SK-N-SH treated with all-trans-retinoic acid at 6 μM for 48 hours (cell line): ENCODE measurements at regions not wholly inside any gene's neighbourhood (a gene's known extent, or its start where the extent isn't known, plus 50 kb on each side); places are given as distances from the start of the nearest gene placed in this dataset.

Source experiments
- ATAC-seq: fragments of 200-7000 bp; cut with Tn5 transposase; 3 replicates; pipeline ENCODE4 v1.9.1; 2020; ENCODE audit warnings: mild to moderate bottlenecking, moderate library complexity
- BACH2 ChIP-seq: fragments of 250-450 bp; sonication (Bioruptor Pico); IDR thresholded peaks from 2 replicates; pipeline ENCODE4 v1.9.0; 2021; ENCODE audit warnings: mild to moderate bottlenecking, borderline replicate concordance
- ESRRG ChIP-seq: fragments of 250-450 bp; sonication (Bioruptor Pico); IDR thresholded peaks from 2 replicates; pipeline ENCODE4 v1.6.1; 2021; ENCODE audit warnings: mild to moderate bottlenecking
- GLIS3 ChIP-seq: fragments of 250-450 bp; sonication (Bioruptor Pico); IDR thresholded peaks from 2 replicates; pipeline ENCODE4 v1.5.0; 2020; ENCODE audit warnings: mild to moderate bottlenecking, moderate library complexity
- ISL1 ChIP-seq: fragments of 250-450 bp; sonication (Bioruptor Pico); IDR thresholded peaks from 2 replicates; pipeline ENCODE4 v2.1.2; 2022; ENCODE audit warnings: mild to moderate bottlenecking, moderate library complexity
- OSR1 ChIP-seq: fragments of 250-450 bp; sonication (Bioruptor Pico); IDR thresholded peaks from 2 replicates; pipeline ENCODE4 v1.8.0; 2022; ENCODE audit warnings: moderate library complexity, mild to moderate bottlenecking, inconsistent platforms
- RARB ChIP-seq: fragments of 250-450 bp; sonication (Bioruptor Pico); IDR thresholded peaks from 2 replicates; pipeline ENCODE4 v1.8.0; 2021; ENCODE audit warnings: mild to moderate bottlenecking, moderate library complexity
- SNAI2 ChIP-seq: fragments of 250-450 bp; sonication (Bioruptor Pico); IDR thresholded peaks from 2 replicates; pipeline ENCODE4 v1.5.0; 2020; ENCODE audit warnings: mild to moderate bottlenecking, moderate library complexity
- TCF4 ChIP-seq: fragments of 250-450 bp; sonication (Bioruptor Pico); IDR thresholded peaks from 2 replicates; pipeline ENCODE4 v1.8.0; 2021; ENCODE audit warnings: mild to moderate bottlenecking, moderate library complexity, borderline replicate concordance
- TOX ChIP-seq: fragments of 250-450 bp; sonication (Bioruptor Pico); IDR thresholded peaks from 2 replicates; pipeline ENCODE4 v1.8.0; 2021; ENCODE audit warnings: mild to moderate bottlenecking, moderate library complexity, borderline replicate concordance
- ZC3H10 ChIP-seq: fragments of 250-450 bp; sonication (Bioruptor Pico); IDR thresholded peaks from 2 replicates; pipeline ENCODE4 v1.5.1; 2021; ENCODE audit warnings: mild to moderate bottlenecking, moderate library complexity
- ZFP3 ChIP-seq: fragments of 250-450 bp; sonication (Bioruptor Pico); IDR thresholded peaks from 2 replicates; pipeline ENCODE4 v1.5.0; 2020; ENCODE audit warnings: mild to moderate bottlenecking, moderate library complexity
- ZFP30 ChIP-seq: fragments of 450-650 bp; formaldehyde crosslinking; IDR thresholded peaks from 2 replicates; pipeline ENCODE4 v1.5.0; 2022; ENCODE audit warnings: mild to moderate bottlenecking, moderate library complexity
- ZNF565 ChIP-seq: fragments of 450-650 bp; formaldehyde crosslinking; conservative IDR thresholded peaks from 2 replicates; pipeline ENCODE4 v1.5.0; 2020; ENCODE audit warnings: low read depth, mild to moderate bottlenecking, moderate library complexity
- ZNF8 ChIP-seq: fragments of 450-650 bp; formaldehyde crosslinking; IDR thresholded peaks from 2 replicates; pipeline ENCODE4 v1.5.0; 2020; ENCODE audit warnings: mild to moderate bottlenecking, moderate library complexity
- TF ChIP-seq, protein P1 (sequence below): fragments of 250-450 bp; sonication (Bioruptor Pico); IDR thresholded peaks from 2 replicates; pipeline ENCODE4 v1.8.0; 2021; ENCODE audit warnings: low read depth, mild to moderate bottlenecking, moderate library complexity, borderline replicate concordance
- TF ChIP-seq, protein P2 (sequence below): fragments of 250-450 bp; sonication (Bioruptor Pico); IDR thresholded peaks from 2 replicates; pipeline ENCODE4 v1.5.0; 2020; ENCODE audit warnings: mild to moderate bottlenecking, moderate library complexity
- TF ChIP-seq, protein P3 (sequence below): fragments of 250-450 bp; sonication (Bioruptor Pico); IDR thresholded peaks from 2 replicates; pipeline ENCODE4 v1.5.1; 2020; ENCODE audit warnings: low read depth, mild to moderate bottlenecking, moderate library complexity
- TF ChIP-seq, protein P4 (sequence below): fragments of 250-450 bp; sonication (Bioruptor Pico); IDR thresholded peaks from 2 replicates; pipeline ENCODE4 v1.5.1; 2021; ENCODE audit warnings: mild to moderate bottlenecking, moderate library complexity

DNA sequence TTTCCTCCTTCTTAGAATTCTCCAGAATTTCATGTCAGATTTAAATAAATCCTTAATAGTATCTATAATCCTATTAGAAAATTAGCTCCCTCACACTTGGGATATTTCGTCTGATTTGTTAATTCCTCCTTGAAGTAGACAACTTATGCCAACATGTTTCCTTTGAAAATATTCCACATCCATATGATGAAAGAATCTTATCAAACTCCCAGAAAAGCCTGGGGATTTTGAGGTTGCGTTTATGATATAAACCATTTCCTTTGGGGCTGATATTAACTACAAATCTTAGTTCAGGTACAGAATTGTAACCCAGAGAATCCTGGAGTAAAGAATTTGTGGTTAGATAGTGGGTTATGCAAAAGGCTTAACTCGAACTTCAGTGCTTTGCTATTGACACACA lies 2373.8 kb upstream of the ACO1 start (continued):
- TF ChIP-seq, protein P1, sequence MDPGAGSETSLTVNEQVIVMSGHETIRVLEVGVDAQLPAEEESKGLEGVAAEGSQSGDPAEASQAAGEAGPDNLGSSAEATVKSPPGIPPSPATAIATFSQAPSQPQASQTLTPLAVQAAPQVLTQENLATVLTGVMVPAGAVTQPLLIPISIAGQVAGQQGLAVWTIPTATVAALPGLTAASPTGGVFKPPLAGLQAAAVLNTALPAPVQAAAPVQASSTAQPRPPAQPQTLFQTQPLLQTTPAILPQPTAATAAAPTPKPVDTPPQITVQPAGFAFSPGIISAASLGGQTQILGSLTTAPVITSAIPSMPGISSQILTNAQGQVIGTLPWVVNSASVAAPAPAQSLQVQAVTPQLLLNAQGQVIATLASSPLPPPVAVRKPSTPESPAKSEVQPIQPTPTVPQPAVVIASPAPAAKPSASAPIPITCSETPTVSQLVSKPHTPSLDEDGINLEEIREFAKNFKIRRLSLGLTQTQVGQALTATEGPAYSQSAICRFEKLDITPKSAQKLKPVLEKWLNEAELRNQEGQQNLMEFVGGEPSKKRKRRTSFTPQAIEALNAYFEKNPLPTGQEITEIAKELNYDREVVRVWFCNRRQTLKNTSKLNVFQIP (CRISPR knock-in tag) = no peak
- no peak for TF ChIP-seq ZFP3 (CRISPR knock-in tag)
- no peak for TF ChIP-seq TOX
- no peak for TF ChIP-seq TCF4 (CRISPR knock-in tag)
- TF ChIP-seq ISL1 (CRISPR knock-in tag) = no peak

DNA sequence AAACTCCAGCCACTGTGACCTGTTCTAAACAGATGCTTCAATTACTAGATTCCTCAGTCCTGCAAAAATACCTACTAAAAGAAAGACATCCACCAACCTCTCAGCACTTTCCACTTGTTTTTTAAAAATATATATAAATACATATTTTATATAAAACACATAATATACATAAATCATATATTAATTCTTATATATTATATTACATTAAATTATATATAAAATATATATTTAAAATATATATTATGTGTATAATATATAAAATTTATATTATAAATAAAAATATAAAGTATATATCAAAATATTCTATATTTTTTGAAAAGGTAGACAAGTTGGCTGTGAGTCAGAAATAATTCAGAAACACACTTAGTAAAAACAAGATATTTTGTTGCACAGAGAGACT lies 2371.8 kb upstream of the ACO1 start:
- TF ChIP-seq ZNF565 (no peak), ISL1 (CRISPR knock-in tag) (no peak), OSR1 (CRISPR knock-in tag) (no peak), ZFP30 (CRISPR knock-in tag) (no peak), ESRRG (no peak), RARB (CRISPR knock-in tag) (no peak)
- TF ChIP-seq, protein P2, sequence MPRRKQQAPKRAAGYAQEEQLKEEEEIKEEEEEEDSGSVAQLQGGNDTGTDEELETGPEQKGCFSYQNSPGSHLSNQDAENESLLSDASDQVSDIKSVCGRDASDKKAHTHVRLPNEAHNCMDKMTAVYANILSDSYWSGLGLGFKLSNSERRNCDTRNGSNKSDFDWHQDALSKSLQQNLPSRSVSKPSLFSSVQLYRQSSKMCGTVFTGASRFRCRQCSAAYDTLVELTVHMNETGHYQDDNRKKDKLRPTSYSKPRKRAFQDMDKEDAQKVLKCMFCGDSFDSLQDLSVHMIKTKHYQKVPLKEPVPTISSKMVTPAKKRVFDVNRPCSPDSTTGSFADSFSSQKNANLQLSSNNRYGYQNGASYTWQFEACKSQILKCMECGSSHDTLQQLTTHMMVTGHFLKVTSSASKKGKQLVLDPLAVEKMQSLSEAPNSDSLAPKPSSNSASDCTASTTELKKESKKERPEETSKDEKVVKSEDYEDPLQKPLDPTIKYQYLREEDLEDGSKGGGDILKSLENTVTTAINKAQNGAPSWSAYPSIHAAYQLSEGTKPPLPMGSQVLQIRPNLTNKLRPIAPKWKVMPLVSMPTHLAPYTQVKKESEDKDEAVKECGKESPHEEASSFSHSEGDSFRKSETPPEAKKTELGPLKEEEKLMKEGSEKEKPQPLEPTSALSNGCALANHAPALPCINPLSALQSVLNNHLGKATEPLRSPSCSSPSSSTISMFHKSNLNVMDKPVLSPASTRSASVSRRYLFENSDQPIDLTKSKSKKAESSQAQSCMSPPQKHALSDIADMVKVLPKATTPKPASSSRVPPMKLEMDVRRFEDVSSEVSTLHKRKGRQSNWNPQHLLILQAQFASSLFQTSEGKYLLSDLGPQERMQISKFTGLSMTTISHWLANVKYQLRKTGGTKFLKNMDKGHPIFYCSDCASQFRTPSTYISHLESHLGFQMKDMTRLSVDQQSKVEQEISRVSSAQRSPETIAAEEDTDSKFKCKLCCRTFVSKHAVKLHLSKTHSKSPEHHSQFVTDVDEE (CRISPR knock-in tag) = no peak
- ATAC-seq = no peak

DNA sequence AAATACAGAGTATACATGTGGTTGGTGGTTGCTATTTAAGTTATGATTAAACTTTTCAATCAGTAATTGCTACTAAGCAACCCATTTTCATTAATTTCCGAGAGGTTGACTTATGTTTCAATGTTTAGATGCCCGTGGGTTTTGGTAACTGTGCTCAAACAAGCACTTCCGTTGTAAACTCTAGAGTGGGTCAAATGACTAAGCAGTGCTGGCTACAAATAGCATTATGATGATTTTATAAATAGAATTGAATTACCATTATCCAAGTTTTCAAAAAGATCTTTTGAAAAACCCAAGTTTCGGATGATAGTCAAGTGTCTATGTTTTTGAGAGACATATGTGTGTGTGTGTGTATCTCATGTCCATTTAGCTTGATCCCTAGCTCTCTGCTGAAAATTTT lies 2369.4 kb upstream of the ACO1 start:
- no peak for ATAC-seq
- TF ChIP-seq ZNF8 (CRISPR knock-in tag) = no peak
- no peak for TF ChIP-seq ZC3H10 (CRISPR knock-in tag)
- no peak for TF ChIP-seq SNAI2 (CRISPR knock-in tag)
- TF ChIP-seq, protein P3, sequence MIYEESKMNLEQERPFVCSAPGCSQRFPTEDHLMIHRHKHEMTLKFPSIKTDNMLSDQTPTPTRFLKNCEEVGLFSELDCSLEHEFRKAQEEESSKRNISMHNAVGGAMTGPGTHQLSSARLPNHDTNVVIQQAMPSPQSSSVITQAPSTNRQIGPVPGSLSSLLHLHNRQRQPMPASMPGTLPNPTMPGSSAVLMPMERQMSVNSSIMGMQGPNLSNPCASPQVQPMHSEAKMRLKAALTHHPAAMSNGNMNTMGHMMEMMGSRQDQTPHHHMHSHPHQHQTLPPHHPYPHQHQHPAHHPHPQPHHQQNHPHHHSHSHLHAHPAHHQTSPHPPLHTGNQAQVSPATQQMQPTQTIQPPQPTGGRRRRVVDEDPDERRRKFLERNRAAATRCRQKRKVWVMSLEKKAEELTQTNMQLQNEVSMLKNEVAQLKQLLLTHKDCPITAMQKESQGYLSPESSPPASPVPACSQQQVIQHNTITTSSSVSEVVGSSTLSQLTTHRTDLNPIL = no peak
- no peak for TF ChIP-seq OSR1 (CRISPR knock-in tag)
- TF ChIP-seq, protein P1 (CRISPR knock-in tag) = no peak
- no peak for TF ChIP-seq GLIS3 (CRISPR knock-in tag)
- no peak for TF ChIP-seq ISL1 (CRISPR knock-in tag)
- no peak for TF ChIP-seq ZFP3 (CRISPR knock-in tag)
- TF ChIP-seq, protein P4, sequence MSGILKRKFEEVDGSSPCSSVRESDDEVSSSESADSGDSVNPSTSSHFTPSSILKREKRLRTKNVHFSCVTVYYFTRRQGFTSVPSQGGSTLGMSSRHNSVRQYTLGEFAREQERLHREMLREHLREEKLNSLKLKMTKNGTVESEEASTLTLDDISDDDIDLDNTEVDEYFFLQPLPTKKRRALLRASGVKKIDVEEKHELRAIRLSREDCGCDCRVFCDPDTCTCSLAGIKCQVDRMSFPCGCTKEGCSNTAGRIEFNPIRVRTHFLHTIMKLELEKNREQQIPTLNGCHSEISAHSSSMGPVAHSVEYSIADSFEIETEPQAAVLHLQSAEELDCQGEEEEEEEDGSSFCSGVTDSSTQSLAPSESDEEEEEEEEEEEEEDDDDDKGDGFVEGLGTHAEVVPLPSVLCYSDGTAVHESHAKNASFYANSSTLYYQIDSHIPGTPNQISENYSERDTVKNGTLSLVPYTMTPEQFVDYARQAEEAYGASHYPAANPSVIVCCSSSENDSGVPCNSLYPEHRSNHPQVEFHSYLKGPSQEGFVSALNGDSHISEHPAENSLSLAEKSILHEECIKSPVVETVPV (CRISPR knock-in tag) = no peak
- no peak for TF ChIP-seq ZFP30 (CRISPR knock-in tag)
- no peak for TF ChIP-seq TCF4 (CRISPR knock-in tag)

DNA sequence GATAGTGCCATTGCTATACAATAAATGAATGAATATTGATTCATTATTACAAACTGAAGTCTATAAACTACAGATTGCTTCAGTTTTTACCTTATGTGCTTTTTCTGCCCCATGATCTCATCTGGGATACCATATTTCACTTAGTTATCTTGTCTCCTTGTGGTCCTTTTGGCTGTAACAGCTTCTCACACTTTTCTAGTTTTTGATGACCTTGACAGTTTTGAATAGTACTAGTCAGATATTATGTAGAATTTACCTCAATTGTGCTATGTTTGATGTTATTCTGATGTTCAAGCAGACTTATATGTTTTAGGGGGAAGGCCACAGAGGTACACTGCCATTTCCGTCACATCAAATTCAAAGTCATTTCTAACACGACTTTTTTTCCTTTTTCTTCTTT lies 2364.3 kb upstream of the ACO1 start:
- TF ChIP-seq GLIS3 (CRISPR knock-in tag) = no peak
- no peak for TF ChIP-seq TCF4 (CRISPR knock-in tag)
- no peak for TF ChIP-seq ESRRG
- no peak for ATAC-seq

DNA sequence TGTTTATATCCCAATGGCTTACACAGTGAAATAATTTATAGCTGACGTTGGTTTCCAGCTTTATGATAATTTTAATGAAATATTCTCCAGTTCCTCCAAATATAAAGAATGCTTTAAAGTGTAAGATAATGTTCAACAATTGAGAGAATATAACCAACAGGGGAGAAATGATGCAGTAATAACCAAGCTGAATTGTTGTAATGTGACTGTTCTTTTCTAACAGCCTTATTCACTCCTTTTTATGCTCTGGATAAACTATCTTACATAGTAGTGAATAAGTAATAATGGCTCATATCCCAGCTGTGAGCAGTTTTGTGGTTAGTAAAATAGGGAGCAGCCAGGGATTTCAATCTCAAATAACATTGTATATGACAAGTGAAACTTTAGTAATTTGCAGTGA lies 2348.7 kb upstream of the ACO1 start:
- no peak for ATAC-seq
- no peak for TF ChIP-seq ZFP3 (CRISPR knock-in tag)
- TF ChIP-seq GLIS3 (CRISPR knock-in tag) = no peak
- no peak for TF ChIP-seq OSR1 (CRISPR knock-in tag)
- no peak for TF ChIP-seq BACH2 (CRISPR knock-in tag)
- TF ChIP-seq ISL1 (CRISPR knock-in tag) = no peak
- TF ChIP-seq RARB (CRISPR knock-in tag) = no peak
- TF ChIP-seq, all 23 proteins: peak for 0
